Uterus (tissue), 3 donors: ENCODE measurements at regions not wholly inside any gene's neighbourhood (a gene's known extent, or its start where the extent isn't known, plus 50 kb on each side); places are given as distances from the start of the nearest gene placed in this dataset.

ENCODE experiments used
- DNase-seq, 2 donors: peaks; one replicate each; pipeline ENCODE4 v3.0.0-alpha.2; 2019 to 2020
- H3K27ac ChIP-seq, 2 donors: fragments of 200-600 bp; sonication (generic); 1 replicate in 1 of 2; 2 replicates in 1 of 2; pipeline ENCODE4 v1.5.1; 2016 to 2018
- H3K27me3 ChIP-seq, 2 donors: fragments of 200-600 bp; sonication (generic); one replicate each; pipeline ENCODE4 v1.5.1; 2018 to 2019; ENCODE audit warnings: control low read depth in 1 of 2
- H3K36me3 ChIP-seq, 2 donors: fragments of 200-600 bp; sonication (generic); one replicate each; pipeline ENCODE4 v1.5.1; 2019; ENCODE audit warnings: control low read depth in 1 of 2
- H3K4me1 ChIP-seq, 2 donors: fragments of 200-600 bp; sonication (generic); one replicate each; pipeline ENCODE4 v1.5.1; 2018 to 2019; ENCODE audit warnings: control low read depth in 1 of 2
- H3K4me3 ChIP-seq, 2 donors: fragments of 200-600 bp; sonication (generic); 1 replicate in 1 of 2; 2 replicates in 1 of 2; pipeline ENCODE4 v1.5.1; 2018 to 2019; ENCODE audit warnings: mild to moderate bottlenecking in 1 of 2
- H3K9me3 ChIP-seq, 2 donors: fragments of 200-600 bp; sonication (generic); one replicate each; pipeline ENCODE4 v1.5.1; 2019; ENCODE audit warnings: control low read depth in 1 of 2
- POLR2A ChIP-seq, 2 donors: fragments of 450-650 bp; IDR thresholded peaks; one replicate each; pipeline ENCODE4 v1.6.1; 2016; ENCODE audit warnings: antibody characterized with exemption in 2 of 2, mild to moderate bottlenecking in 1 of 2, moderate library complexity in 1 of 2
- intact Hi-C: fragments of 100-400 bp; cut with DNase I; formaldehyde crosslinking; loops from one replicate; pipeline ENCODE4 v1.15.1; 2023; ENCODE audit warnings: low total_unique reads
- TF ChIP-seq, protein P1 (sequence below), 4 experiments: fragments of 200-600 bp in 2 of 4; fragments of 450-650 bp in 2 of 4; sonication (generic) in 2 of 4; IDR thresholded peaks; one replicate each; pipeline ENCODE4 v1.5.1; 2016 to 2019; ENCODE audit warnings: antibody characterized with exemption in 4 of 4, mild to moderate bottlenecking in 2 of 4, moderate library complexity in 1 of 4
- donor health status: DM: yes; HTN: yes; CAD: no.

DNA sequence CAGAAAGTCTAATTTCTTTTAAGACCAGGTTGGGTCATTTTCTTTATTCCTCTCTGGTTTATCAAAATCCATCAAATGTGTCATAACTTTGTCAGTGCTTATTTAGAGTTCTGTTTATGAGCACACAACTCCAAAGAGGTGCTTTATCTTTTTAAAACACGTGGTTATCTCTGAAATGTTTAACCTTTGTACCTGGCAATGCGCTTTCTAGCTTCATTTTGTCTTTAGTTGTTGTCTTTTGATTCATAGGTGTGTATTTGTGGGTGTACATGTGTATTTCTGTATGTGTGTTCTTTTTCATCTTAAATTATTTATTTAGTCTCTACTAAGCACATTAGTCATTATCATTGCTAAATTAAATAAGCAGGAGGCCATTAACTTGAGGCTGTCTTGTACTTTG lies 251.4 kb downstream of the JRKL start:
- H3K9me3 ChIP-seq, result no peaks in the 10 kb centered on the region
- no peaks in the 10 kb centered on the region for H3K36me3 ChIP-seq
- no peak for DNase-seq
- no peak overlapping the region for H3K4me3 ChIP-seq
- TF ChIP-seq, protein P1, sequence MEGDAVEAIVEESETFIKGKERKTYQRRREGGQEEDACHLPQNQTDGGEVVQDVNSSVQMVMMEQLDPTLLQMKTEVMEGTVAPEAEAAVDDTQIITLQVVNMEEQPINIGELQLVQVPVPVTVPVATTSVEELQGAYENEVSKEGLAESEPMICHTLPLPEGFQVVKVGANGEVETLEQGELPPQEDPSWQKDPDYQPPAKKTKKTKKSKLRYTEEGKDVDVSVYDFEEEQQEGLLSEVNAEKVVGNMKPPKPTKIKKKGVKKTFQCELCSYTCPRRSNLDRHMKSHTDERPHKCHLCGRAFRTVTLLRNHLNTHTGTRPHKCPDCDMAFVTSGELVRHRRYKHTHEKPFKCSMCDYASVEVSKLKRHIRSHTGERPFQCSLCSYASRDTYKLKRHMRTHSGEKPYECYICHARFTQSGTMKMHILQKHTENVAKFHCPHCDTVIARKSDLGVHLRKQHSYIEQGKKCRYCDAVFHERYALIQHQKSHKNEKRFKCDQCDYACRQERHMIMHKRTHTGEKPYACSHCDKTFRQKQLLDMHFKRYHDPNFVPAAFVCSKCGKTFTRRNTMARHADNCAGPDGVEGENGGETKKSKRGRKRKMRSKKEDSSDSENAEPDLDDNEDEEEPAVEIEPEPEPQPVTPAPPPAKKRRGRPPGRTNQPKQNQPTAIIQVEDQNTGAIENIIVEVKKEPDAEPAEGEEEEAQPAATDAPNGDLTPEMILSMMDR (IDR thresholded peaks at IDR 0.05), result no peak
- TF ChIP-seq POLR2A (IDR thresholded peaks at IDR 0.05), result no peak
- H3K27me3 ChIP-seq, result no peaks in the 10 kb centered on the region
- H3K27ac ChIP-seq, result no peak overlapping the region
- H3K4me1 ChIP-seq, result no peaks in the 10 kb centered on the region
- intact Hi-C loops, result no loop called here

DNA sequence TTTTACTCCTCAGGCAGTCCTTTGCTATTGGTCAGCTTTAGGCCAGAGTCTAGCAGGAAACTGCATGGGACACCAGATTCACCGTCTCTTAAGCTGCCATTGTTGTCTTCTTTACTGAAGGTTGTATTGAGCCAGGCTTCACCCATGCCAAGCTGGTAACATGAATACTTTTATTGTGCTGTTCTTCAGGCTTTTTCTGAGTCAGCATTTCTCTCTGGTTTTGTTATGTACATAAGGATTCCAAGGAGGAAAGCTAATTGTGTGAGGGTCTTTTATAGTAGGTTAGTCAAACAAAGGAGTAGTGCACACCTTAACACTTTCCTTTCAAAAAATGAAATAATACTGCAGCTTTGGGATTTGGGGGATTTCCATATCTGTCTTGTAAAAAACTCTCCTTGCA lies 252.8 kb downstream of the JRKL start:
- no peak for DNase-seq
- Histone ChIP-seq H3K4me3 (no peak overlapping the region), H3K27me3 (no peaks in the 10 kb centered on the region), H3K36me3 (no peaks in the 10 kb centered on the region), H3K4me1 (no peaks in the 10 kb centered on the region), H3K27ac (no peak overlapping the region), H3K9me3 (no peaks in the 10 kb centered on the region)
- intact Hi-C loops, result no loop called here
- TF ChIP-seq, protein P1 (IDR thresholded peaks at IDR 0.05), result no peak
- TF ChIP-seq POLR2A (IDR thresholded peaks at IDR 0.05), result no peak

DNA sequence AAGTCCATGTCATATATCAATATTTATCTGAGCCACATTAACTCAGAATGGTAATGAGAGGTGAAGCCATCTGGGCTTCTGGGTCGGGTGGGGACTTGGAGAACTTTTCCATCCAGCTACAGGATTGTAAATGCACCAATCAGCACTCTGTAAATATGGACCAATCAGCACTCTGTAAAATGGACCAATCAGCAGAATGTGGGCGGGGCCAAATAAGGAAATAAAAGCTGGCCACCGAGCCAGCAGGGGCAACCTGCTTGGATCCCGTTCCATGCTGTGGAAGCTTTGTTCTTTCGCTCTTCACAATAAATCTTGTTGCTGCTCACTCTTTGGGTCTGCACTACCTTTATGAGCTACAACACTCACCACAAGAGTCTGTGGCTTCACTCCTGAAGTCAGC lies 253.4 kb downstream of the JRKL start:
- intact Hi-C loops, result no loop called here
- no peaks in the 10 kb centered on the region for H3K36me3 ChIP-seq
- no peaks in the 10 kb centered on the region for H3K4me1 ChIP-seq
- no peak overlapping the region for H3K27ac ChIP-seq
- no peaks in the 10 kb centered on the region for H3K9me3 ChIP-seq
- H3K27me3 ChIP-seq, result no peaks in the 10 kb centered on the region
- no peak for DNase-seq
- H3K4me3 ChIP-seq, result no peak overlapping the region
- TF ChIP-seq POLR2A (IDR thresholded peaks at IDR 0.05), result no peak
- TF ChIP-seq, protein P1 (IDR thresholded peaks at IDR 0.05), result no peak

DNA sequence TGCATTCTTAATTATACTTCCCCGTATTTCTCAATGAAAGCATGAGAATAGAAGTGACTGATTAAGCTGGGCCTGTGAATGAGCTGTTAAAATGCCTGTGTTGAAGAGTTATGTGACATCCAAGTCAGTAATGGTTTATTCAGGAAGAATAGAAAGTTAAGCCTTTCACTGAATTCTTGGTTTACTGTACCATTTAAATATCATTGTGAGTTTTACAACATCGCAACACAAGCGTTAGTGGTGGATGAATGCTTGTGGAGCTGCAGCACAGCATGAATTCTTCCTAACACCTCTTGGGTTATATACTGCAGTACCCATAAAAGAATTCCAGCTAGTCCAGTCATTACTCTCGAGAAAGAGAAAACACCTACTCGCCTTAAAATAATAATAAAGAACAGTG lies 257.8 kb downstream of the JRKL start:
- H3K4me3 ChIP-seq, result no peak overlapping the region
- no peaks in the 10 kb centered on the region for H3K9me3 ChIP-seq
- H3K36me3 ChIP-seq, result no peaks in the 10 kb centered on the region
- H3K4me1 ChIP-seq, result no peaks in the 10 kb centered on the region
- DNase-seq, result no peak
- H3K27ac ChIP-seq, result no peak overlapping the region
- intact Hi-C loops, result no loop called here
- TF ChIP-seq POLR2A (IDR thresholded peaks at IDR 0.05), result no peak
- TF ChIP-seq, protein P1 (IDR thresholded peaks at IDR 0.05), result no peak
- H3K27me3 ChIP-seq, result no peaks in the 10 kb centered on the region

DNA sequence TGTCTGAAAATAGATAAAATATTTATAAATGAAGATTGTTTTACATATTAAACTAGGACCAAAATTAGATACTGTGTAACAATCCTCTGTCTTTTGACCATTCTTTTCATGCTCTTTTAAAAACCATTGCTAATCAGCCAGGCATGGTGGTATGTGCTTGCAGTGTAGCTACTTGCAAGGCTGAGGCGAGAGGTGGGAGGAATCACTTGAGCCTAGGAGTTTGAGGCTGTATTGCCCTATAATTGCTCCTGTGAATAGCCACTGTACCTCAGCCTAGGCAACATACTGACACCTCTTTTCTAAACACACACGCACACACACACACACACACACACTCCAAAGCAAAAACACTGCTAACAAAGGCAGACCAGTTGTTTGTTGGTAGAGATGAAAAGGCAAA lies 259.2 kb downstream of the JRKL start:
- DNase-seq, result no peak
- Histone ChIP-seq H3K4me1 (no peaks in the 10 kb centered on the region), H3K27ac (no peak overlapping the region), H3K9me3 (no peaks in the 10 kb centered on the region), H3K36me3 (no peaks in the 10 kb centered on the region), H3K4me3 (no peak overlapping the region), H3K27me3 (no peaks in the 10 kb centered on the region)
- TF ChIP-seq, protein P1 (IDR thresholded peaks at IDR 0.05), result no peak
- no peak for TF ChIP-seq POLR2A (IDR thresholded peaks at IDR 0.05)
- intact Hi-C loops, result no loop called here
